Adrenal gland (tissue), 5 donors: ENCODE measurements at regions not wholly inside any gene's neighbourhood (a gene's known extent, or its start where the extent isn't known, plus 50 kb on each side); places are given as distances from the start of the nearest gene placed in this dataset.
"Not testable (repeated sequence)": the region's sequence is repeated elsewhere in the genome, so short reads cannot be mapped to it uniquely, and the experiment has no call there.

ENCODE experiments used
- CTCF ChIP-seq, 6 experiments: fragments of 450-650 bp in 4 of 6; fragments of 200-600 bp in 2 of 6; sonication (generic) in 1 of 6; IDR thresholded peaks; 1 replicate in 5 of 6; 2 replicates in 1 of 6; pipeline versions ENCODE4 v1.5.1 to v1.8.0; 2016 to 2021; ENCODE audit warnings: antibody characterized with exemption in 6 of 6, mild to moderate bottlenecking in 2 of 6, moderate library complexity in 1 of 6
- POLR2A ChIP-seq, 2 donors: fragments of 450-650 bp; IDR thresholded peaks; one replicate each; pipeline ENCODE4 v1.6.1; 2017; ENCODE audit warnings: antibody characterized with exemption in 2 of 2, mild to moderate bottlenecking in 2 of 2, moderate library complexity in 1 of 2
- donor health status: DM: no; HTN: no; CAD: no.

GRCh38 chr5:98393205-98393604, 380.3 kb upstream of the RGMB start:
- TF ChIP-seq CTCF, POLR2A (IDR thresholded peaks at IDR 0.05): not testable (repeated sequence)
